HG02981 (cell line): ENCODE measurements at regions not wholly inside any gene's neighbourhood (a gene's known extent, or its start where the extent isn't known, plus 50 kb on each side); places are given as distances from the start of the nearest gene placed in this dataset.

Experiments used
- ATAC-seq: cut with Tn5 transposase; IDR thresholded peaks from one replicate; pipeline ENCODE4 v1.9.1; 2021; ENCODE audit warnings: mild to moderate bottlenecking, moderate library complexity; ENCODE audit not compliant: unreplicated experiment

DNA sequence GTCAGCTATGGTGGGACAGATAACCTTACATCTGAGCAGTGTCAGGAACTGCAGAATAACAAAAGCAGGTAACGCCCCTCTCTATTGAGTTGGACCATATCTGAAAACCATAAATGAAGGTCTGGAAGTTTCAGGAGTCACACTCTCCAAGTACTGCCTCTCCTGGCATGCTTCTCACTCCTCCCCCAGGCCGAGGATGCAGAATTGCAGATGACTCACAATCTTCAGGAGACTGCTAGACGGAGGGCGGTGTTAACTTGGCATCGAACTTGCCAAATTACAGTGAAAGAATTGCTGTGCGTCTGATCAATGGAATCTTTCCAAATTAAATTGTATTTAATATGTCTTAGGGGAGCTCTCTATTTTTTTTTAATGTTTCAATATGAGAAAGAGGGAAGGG lies 67.1 kb upstream of the TRIM2 start:
- ATAC-seq: no peak

DNA sequence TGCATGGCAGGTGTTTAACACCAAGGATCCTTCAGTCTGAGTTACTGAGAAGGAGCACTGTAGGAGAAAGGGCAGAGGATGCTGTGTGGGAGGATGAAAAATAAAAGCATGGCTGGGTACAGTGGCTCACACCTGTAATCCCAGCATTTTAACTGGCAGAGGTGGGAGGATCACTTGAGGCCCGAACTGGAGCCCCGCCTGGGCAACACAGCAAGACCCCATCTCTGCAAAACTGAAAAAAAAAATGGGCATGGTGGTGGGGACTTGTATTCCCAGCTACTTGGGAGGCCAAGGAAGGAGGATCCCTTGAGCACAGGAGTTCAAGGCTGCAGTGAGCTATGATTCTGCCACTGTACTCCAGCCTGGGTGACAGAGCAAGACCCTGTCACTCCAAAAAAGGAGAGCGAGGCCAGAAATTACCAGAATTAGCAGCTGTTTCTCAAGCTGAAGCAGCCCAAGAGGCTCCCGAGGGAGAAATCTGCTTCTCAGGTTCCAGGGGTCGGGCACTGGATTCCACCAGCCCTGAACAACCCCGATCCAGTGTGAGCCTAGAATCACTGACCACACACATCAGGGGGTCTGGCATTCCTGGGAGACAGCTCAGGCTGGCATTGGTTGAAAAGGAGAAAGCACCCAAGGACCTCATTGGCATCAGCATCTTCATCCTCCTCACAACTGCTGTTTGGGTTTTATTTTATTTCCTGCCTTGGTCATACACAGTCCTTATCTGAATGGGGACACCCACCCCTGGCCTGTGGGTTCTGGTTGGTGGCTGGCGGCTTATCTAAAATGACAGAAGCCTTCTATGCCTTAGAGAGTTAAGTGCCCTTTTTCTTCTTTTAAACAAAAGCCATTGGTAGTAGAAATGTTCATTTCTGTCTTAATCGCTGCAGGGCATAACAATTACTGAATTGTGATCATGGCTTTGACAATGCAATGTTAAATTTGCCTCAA lies 66.3 kb upstream of the TRIM2 start:
- no peak for ATAC-seq

DNA sequence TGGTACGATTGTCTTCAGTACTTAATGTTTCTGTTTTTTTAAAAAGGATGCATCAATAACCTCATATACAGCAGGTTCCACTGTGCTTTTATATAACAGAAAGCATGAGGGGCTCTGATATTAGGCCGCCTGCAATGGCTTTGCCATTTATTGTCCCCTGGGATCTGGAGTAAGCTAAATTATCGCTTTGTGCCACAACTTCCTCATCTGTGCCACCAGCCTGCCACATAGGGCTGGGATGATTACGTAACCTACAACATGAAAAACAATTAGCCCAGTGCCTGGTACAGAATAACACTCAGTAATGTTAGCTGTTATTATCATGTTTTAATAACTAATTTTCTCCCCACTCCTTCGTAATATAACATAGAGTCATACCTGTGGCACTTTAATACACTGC lies 65.5 kb upstream of the TRIM2 start:
- ATAC-seq: no peak

DNA sequence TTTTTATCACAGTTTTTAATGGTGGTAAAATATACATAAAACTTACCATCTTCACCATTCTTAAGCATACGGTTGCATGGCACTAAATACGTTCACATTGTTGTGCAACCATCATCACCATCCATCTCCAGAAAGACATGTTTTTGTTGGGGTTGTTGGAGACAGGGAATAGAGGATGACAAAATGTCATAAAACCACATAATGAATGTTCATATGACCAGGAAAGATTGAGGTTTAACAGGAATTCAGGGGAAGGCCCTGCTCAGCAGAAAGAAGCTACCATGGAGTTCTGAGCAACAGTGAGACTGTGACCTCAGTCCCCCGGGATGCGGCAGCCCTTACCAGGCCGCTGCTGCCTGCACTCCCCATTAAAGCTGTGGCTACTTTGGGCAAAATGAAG lies 63.9 kb upstream of the TRIM2 start:
- ATAC-seq: no peak

DNA sequence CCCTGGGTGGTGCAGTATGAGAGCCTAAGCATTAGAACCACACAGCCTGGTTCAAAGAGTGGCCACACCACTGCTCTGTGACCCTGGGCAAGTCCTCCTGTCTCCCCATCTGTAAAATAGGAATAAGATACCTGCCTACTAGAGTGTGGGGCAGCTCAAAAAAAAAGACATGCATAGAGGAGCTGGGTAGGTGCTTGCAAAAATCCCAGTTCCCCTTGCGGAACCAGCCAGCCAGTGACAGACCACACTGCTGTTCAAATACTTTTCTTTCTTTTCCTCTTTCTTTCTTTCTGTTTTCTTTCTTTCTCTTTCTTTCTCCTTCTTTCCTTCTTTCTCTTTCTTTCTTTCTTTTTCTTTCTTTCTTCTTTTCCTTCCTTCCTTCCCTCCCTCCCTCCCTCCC lies 63.0 kb upstream of the TRIM2 start:
- ATAC-seq: no peak

DNA sequence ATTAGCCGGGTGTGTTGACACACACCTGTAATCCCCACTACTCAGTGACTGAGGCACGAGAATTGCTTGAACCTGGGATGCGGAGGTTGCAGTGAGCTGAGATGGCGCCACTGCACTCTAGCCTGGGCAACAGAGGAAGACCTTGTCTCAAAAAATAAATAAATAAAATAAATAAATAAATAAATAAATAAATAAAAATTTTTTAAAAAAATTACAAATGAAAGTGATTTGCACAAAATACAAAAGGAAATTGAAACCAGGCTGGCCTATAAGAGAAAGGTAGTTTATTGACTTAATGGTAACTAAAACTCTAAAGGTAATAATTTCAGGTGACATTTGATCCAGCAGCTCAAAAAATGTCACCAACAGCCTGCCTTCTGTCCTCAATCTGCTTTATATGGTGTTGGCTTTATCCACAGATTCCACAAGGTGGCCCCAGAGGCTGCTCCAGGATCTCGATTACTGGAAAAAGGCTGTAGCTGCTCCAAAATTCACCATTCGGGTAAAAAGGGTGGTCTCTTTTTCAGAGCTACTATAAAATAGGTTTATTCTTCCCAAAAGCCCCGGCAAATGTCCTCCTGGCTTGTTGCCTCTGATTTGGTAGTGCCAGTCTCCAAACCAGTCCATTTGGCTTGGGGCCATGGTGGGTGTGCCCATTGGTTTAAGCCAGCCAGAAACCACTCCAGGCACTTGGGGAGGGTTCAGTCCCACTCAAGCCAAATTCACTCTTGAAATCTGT lies 61.4 kb upstream of the TRIM2 start:
- ATAC-seq: no peak

DNA sequence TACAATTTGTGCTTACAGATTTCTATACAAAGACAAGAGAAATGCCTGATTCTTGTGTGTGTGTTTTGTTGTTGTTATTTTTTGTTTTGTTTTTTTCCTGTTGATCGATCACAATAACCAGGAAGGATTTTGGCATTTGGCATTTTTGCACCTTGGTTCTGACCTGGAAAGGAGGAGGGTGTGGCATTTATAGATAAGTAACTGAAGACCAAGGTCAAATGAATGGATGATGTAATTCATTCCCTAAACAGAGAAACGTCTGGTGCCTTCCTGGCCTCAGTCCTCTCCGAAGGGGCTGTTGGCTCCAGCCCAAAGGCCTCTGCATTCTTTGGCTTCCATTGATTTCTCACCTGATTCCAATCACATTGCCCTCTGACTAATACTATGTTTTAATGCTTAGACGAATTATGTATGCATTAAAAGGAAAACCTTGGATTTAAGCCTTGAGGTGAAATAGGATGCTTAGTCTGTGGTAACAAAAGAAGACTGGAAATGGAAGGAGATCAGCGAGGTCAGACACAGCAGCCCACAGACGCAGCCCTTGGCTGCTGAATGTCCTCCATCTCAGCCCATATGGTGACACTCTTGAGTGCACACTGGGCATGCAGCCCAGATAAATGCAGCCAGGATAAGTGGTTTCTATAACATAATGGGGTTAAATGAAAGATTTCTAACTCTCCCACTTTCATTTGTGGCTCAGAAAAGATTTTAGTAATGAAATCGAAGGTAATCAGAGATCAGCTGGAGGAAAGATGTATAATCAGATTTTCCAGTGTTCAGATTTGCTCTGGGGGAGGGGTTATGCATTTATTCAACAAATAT lies 60.5 kb upstream of the TRIM2 start:
- no peak for ATAC-seq

DNA sequence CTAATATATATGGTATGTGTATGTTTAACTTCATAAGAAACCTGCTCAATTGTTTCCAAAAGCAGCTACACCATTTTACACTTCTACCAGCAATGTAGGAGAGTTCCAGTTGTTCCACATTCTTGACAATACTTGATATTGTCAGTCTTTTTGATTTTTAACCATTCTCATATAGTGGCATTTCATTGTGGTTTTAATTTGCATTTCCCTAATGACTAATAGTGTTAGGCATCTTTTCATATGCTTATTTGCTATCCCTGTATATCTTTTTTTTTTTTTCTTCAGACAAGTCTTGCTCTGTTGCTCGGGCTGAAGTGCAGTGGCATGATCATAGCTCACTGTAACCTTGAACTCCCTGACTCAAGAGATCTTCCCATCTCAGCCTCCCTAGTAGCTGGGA lies 58.2 kb upstream of the TRIM2 start:
- ATAC-seq: no peak

DNA sequence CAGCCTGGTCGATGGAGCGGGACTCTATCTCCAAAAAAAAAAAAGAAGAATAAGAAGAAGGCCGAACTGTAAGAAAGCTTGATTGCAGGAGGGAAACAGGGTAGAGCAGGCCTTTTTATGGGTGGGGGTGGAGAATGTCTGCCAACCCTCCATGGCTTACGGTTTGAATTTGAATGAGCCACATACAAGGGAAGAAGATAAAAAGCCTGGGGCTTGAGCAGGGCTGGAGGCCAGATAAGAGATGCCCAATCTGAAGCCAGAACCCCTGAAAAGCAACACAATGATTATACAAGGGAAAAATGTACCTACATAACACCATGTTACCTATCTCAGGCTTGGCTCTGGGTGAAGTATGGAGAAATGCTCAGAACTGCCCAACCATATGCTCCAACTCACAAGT lies 57.3 kb upstream of the TRIM2 start:
- no peak for ATAC-seq

DNA sequence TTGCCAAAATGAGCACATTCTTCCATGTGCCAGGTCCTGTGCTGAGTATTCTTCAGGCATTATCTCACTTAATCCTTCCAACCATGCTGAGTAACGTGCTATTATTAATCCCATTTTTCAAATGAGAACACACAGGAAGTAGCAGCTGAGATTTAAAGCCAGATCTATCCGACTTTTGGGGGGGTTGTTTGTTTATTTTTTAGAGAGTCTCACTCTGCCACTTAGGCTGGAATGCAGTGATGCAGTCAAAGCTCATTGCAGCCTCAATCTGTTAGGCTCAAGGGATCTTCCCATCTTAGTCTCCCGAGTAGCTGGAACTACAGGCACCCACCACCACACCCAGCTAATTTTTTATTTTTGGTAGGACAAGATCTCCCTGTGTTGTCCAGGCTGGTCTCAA lies 55.5 kb upstream of the TRIM2 start:
- ATAC-seq: no peak

DNA sequence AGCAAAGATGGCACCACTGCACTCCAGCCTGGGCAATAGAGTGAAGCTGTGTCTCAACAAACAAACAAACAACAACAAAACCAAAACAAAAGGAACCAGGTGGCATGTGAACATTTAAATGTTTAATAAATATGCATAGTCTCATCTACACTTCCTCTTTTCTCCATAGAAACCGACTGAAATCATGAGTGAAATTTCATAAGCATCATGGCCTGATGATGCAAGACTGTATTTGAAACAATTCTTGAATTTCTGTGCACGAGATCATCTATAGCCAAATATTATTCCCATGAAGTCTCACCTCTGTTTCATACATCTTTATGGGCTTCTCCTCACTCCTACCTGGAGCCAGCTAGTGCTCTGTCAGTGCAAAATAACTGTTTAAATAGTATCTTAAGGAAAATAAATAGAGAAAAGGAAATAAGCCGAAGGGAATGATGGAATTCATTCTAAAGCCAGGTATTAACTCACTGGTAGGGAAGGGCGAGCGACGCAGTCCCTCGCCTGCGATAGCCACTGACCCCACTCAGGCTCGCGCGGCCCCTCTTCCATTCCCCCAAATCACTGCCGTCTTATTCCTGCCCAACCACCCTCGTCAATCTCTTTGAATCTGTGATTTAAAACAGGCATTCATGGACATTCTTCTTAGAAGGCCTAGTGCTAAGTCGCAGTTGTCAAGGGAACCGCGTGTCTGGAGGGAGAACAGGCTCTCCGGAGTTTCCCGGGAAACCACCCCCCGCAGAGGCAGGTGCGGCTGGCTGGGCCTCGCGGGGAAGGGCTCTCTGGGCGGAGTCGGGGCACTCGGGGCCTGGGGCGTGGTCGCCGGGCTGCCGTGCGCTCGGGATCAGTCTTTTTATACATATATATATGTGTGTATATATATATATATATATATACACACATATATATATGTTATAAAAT lies 52.4 kb upstream of the TRIM2 start:
- peak; percentile 30 for ATAC-seq

DNA sequence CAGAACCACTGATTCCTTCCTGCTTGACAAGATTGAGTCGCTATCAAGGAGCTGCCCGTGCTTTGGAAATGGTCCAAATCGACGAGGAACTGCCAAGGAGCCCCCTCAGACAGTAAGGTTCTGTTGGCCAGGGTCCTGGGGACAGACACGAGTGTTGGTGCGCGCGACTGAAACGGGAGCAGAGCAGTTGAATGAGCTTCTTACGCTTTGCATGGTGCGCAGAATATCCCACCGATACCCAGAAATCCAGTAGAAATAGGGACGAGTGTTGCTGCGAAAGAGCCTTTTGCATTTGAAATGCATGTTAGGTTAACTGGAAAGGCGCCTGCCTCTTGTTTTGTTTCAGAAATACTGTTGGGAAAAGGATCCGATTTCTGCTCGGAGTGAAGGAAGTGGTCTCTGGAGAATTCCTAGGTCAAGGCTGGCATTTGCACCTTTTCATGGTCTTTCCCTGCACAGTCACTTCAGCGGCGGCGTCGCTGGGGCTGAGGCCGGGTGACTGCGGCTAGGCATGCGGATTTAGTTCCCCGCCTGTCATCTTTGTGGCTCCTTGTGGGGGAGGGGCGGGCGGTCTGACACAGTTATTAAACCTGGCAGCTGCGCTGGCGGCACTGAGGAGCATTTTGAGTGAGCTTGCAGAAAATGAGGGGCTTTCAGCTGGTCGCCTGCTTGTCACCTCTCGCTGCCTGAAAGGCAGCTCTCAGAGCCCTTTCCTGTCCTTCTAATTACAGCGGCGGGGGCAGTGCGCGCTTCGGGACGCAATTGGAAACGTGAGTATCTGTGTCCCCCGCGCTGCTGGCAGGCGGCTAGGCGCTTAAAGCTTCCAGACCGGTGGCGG lies 51.5 kb upstream of the TRIM2 start:
- ATAC-seq: peak; percentile 22

DNA sequence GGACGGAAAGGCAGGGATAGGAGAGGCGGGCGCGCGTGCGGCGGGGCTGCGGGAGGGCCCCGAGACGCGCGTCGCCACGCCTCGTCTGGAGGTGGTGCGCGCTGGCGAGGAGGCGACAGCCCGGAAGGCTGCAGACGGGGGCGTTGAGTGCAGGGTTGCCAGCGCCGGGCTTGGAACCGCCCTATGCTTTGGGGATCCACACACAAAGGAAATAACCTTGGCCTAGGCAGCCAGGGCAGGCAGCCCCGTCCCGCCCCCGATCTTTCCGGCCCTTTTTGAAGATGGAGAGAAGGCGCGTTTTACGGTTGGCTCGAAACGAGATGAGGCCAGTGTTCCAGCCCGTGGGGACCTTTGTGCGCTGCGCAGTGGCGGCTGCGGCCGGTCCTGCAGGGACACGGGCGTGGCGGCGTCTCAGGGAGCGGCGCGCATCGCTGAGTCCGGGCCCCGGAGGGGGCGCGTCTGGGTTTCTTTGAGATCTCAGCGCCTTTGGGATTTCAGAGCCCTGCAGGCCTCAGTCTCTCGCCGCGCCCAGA lies 50.8 kb upstream of the TRIM2 start:
- ATAC-seq: peak; percentile 45

DNA sequence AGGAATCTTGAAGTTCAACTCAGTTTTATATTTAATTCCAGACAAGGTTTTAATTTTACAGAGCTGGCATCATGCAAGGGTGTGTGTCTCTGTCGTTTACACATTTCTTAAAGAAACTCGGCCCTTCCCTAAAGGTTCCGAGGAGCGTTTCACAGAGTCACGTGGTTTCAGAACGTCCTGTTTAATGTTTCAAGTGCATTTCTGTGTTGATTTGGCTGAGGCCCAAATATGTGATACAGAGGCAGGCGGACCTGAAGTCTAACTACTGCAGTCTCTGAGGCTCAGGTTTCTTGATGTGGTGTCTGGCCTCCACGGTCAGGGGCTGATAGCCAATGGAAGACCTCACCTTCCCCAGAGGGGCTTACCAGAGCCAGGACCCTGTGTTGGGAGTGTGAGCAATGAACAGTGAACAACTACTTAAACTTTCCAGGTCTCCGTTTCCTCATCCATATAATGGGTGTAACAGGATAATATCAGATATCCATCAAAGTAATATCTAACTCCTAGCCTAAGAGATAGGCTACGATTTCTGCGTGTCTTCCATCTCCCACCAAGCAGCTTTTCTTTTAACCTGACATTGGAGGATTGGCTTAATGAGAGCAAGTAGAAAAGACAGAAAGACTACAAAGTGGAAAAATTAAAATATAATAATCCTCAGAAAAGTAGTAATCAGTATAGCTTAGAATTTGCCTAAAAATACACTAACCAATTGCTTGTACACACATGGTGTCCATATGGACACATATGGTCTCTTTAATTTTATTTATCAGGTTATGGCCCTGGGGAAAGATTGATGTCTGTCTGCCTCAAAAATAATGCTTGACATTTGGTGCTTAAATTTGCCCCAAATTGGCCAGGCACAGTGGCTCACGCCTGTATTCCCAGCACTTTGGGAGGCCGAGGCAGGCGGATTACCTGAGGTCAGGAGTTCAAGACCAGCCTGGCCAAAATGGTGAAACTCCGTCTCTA lies 50.0 kb upstream of the TRIM2 start:
- ATAC-seq: no peak
